Daoy (cell line): ENCODE measurements at regions not wholly inside any gene's neighbourhood (a gene's known extent, or its start where the extent isn't known, plus 50 kb on each side); places are given as distances from the start of the nearest gene placed in this dataset.
A peak's percentile ranks its signal among the peaks of the same experiment; 100 is the strongest.
"Not testable (repeated sequence)": the region's sequence is repeated elsewhere in the genome, so short reads cannot be mapped to it uniquely, and the experiment has no call there.

Experiments used
- DNase-seq: peaks from one replicate; pipeline ENCODE4 v3.0.0-alpha.2; 2015; ENCODE audit warnings: low read depth

DNA sequence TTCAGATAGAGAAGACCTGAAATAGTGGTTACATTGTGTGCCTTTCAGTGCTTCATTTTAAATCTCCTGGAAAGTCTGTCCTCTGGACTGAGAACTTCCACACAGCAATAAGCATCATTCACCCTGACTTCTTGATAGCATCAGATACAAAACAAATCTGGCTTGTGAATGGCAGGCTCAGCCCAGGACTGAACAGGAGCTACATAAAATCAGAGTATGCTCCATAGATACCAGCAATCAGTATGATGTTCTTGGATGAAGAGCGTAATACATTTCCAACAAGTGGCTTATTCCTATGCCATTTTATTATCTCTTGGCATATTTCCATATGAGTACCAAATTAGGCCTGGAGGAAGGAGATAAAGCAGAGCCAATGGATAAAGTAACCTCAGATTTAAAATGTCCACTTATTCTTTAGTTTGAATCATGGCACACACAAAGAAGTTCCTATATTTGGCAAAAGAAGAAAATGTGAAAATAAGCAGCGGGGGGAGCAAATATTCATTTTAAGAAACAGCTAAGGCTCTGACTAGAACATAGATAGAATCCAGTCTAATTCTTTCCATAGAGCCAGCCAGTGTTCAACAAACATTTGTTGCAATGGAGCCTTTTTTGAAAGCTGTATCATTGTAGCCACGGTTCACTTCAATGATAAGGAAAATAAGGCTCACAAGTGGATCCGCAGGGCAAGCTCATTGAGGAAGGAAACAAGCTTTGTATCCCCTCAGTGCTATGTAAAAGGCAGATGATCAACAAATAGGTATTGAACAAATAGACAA is 230.8 kb upstream of the CHAC2 start:
- DNase-seq = no peak

DNA sequence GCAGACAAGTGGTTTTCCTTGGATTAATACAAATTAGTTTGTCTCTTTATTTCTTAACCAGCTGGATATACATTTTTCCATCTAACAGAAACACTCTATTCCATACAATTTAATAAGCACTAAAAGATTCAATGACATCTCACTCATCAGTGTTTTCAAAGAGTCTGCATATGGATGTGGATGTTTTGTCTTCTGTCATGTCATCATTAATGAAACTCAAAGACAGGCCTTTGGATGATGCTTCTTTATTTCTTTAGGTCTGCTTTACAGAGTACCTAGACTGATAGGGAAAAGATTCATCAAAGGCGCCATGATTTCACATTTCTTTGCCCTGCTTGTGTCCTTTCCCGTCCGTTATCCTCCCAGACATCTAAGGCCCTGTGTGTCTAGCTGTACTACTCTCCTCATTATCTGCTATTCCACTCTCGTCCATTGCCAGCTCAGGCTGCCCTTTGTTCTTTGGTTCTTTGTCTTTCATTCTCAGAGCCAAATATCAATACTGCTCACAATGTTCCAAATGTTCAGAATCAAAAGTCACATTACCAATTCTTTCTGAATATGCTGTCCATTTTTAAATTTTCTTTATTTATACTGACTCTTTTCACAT is 232.3 kb upstream of the CHAC2 start:
- DNase-seq = no peak

DNA sequence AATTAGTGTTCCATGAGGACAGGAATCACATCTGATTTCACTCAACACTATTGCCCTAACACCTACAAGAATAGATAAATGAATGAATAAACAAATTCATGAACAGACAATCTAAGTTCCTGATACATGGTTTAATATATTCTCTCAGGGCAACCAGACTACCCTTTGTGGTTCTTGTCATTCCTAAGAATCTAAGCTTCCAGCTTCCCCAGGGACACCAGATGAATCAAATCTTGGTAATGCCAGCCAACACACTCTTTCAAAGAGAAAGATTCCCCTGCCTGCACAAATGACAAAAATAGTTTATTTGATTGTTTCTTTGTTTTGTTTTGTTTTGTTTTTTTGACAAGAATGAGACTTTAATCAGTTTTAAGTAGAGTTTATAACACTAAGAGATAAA is 237.5 kb upstream of the CHAC2 start:
- DNase-seq = no peak

DNA sequence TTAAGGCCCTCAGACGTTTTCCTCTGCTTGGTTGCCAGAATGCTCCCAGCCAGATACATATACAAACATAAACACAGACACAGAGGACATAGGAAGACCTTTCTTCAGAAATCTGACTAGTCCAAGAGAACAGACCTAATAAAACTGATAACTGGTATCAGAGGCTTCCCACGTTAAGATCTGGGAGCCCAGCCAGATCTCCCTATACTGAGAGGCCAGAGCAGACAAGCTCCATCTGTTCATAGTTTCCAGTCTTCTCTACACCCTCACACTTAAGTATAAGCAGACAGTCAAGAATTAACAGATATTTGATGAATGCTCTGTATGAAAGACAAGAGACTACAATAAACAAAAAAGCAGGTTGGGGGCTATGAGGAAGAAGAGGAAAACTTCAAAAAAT is 240.5 kb upstream of the CHAC2 start:
- no peak for DNase-seq

DNA sequence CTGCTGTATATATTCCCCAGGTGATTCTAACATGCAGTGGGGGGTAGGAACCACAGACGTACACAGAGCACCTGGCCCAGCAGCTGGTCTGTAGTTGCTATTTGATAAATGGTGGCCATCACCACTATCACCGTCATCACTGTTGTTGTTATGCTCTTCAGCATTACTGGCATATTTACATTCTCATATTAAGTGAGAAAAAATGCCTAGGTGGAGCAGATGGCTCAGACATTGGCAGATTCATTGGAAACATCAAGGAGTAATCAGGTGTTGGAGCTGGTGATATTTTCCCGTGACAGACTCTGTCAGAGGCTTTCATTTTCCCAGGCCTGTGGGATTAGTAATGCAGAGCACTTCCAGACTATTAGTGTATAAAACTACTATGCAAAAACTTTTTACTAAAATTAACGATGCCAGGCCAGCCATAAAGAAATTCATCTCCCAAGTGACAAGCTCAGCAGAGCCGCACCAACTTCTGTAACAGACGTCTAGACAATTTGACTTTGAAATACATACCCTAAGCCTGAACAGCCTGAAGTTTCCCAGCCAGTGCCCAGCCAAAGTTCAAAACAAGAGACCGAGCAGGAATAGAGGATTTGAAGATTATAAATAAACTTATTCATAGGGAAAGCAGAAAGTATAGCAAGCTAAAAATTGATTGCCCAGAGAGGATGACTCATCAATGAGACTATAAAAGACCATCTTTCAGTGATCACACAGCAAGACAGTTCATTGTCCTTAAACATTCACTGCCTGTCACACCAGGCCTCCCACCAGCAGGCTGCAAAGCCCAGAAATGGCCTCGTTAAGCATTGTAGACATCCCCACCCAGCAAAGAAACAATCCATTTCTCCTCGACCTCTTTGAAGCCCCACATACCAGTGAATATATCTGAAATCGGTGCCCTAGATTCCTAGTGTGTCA is 247.4 kb upstream of the CHAC2 start:
- DNase-seq = no peak

DNA sequence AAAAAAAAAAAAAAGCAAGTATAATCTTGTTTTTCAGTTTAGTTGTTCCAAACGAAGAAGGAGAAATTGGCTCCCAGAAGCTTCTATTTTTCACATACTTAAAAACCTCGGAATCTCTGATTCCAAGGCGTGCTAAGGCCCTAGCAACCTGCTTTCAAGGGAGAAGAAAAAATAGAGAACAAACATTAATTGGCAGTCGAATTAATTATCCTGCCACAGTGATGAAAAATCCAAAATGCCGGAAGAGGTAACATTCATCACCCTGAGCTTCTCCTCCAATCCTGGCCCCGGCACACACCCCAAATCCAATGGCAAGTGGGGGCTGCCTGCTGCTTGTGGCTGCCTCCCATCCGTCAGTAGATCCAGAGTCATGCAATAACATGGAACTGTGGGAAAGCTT is 250.2 kb upstream of the CHAC2 start:
- DNase-seq = no peak

DNA sequence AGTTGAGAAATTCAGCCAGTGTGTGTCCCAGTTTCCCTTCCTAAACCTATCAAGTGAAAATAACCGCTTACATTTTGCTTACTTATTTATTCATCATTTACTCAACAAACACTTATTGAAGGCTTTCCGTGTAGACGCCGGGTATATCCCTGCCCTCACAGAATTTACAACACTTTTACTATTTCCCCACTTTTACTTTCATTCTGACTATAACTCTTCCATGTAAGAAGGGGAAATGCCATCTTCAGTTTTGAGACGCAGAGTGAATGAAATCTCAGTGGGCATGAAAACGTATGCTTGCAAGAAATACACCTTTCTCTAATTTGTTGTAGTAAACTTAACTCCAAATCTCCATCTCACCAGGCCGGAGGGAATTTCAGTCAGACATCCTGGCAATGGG is 251.0 kb upstream of the CHAC2 start:
- DNase-seq = no peak

DNA sequence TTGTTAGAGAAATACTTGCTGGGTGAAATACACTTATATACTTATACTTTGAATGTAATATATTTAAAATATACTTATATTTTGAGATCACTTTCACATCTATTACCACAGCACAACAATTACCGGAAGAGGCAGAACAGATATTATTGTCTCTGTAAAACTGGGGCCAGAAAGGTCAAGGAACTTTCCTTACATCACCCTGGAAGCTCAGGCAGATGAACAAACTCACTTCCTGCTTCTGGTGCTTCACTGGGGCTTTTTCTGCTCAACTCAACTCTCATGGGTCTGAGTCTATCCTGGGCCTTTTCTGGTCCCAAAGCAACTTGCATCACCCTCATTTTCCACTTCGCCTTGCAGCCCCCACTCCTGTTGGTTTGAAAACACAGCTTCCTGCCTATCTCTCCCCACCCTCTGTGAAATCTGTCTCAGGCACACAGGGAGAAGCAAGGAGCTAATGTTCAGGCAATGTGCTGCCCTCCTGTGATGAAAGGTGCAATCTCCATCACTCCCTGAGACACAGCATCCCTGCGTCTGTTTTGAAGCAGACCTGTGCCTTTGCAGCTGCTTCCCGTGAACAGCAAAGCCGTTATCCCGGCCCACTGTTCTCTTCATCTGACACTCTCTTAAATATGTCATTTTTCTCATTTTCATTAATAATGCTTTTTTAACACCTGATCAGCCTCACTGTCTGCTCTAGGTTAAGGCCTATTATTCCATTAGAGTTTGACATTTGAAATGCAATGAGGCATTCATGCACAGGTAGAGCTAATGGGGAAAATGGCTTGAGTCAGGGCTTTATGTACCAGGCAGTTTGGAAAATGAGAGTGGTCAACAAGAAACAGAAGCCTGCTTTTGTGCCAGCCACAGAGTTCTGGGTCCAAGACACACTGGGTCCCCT is 251.9 kb upstream of the CHAC2 start:
- no peak for DNase-seq

DNA sequence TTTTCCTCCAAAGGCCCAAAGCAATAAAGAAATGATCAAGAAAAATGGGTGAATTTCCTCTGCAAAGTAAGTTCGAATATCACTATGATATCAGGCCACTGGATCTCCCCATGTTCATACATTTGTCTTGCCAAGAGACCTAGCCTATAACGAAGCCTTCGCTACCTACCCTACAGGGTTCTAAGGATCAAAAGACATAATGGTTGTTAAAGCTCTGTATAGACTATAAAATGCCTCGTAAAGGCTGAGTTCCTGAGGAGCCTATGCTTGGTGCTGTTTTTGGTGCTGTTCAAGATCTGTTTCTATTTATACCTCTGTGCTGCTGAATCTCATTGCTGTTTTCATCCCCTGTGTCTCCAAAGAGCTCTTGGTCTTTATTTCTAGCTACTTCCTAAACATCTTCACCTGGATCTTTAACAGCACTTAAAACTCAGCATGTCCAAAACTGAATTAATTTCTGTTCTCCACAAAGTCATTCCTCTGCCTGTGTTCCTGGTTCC is 254.4 kb upstream of the CHAC2 start:
- DNase-seq = no peak

DNA sequence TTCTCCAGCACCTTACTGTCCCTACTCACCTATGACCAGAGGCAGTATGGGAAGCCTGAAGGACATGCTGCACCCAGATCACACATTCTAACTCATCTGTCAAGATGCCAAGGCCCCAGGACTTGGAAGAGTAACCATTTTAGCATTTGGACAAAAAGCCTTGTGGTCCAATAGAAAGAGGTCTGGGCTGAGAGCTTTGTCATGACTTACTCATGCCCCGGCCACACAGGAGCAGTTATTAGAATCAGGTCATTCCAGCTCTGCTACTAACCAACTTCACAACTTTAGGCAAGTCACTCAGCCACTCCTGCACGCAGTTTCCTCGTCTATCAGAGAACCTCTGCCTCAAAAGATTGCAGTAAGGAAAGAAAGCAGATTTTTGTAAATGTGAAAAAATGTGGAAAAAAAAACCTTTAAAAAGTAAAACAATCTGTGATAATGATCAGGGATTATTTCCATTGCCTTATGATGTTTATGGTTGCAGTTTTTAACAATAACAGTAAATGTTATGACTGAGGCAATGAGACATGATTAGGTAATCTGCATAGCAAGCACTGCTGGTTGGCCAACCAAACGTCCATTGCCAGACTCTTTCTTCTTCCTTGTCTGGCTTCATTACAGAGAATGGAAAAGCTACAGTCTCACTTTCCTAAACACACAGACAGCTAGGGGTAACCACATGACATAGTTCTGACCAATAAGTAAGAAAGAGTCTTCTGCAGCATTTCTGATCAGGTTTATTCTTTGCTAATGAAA is 255.4 kb upstream of the CHAC2 start:
- peak; percentile 2 for DNase-seq

DNA sequence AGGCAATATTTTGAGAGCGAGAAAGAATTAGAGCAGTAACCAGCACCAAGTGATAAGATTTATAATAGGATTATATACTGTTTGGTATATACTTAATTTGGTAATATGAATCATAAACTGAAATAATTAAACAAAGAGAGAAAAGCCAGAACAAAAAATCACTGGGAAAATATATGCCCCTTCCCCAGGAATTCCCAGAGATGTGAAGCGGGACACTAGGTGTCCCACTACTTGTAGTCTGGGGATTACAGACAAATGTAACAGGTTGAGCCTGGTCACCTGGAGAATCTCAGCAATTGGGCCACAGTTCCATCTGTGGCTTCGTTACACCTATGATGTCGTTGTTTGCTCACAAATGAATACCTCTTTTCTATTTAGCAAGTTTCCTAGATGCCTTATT is 256.1 kb upstream of the CHAC2 start:
- DNase-seq = no peak

DNA sequence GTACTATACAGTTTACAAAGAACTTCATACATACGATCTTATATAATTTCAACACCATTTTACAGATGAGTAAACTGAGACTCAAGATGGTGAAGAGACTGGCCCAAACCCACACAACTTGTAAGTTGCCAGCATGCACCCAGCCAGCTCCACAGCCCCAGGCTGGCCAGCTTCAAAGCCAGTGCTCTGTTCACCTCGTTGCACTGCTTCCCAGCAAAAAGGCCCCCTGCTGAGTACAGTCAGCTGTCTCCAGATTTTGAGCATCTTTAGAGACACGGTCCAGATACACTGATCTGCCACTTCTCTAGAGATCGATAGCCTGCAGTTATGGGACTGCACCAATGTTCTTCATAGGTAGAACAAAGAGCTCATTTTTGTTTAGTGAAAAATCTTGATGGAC is 257.2 kb upstream of the CHAC2 start:
- DNase-seq = no peak

DNA sequence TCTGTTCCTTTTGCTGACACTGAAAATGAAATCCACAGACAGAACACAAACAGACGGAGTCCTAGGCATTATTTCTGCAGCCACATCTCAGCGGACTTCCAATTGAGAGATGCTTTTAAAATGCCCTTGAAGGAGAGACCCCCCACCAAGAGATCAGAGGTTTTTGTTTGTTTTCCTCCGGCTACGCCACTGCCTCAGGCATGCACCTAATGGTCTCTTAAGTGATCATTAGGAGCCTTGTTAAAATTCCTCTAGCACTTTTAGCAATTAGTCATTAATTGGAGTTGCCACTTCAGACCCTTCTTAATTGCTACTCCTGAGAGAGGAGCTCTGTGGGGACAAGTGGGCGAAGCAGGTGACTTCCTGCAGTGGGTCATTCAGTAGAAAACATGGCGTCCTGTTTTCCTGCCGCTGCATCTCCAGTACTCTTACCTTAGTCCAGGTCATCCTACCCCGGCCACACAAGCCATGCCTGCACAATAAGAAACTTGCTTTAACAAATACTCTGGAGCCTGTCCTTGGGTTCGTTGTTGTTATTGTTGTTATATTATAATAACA is 257.7 kb upstream of the CHAC2 start:
- DNase-seq = no peak

DNA sequence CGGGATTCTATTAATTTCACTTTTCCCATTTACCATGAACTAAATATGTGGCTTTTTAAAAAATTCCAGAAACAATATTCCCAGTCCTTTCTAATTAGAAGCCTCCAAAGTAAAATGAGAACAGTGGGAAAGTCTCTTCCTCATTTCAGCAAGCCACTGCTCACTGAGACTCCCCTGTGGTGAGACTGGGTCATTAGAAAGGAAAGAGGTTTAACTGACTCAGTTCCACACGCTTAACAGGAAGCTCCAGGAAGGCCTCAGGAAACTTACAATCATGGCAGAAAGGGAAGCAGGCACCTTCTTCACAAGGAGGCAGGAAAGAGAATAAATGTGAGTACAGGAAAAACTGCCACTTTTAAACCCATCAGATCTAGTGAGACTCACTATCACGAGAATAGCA is 258.9 kb upstream of the CHAC2 start:
- DNase-seq = no peak

DNA sequence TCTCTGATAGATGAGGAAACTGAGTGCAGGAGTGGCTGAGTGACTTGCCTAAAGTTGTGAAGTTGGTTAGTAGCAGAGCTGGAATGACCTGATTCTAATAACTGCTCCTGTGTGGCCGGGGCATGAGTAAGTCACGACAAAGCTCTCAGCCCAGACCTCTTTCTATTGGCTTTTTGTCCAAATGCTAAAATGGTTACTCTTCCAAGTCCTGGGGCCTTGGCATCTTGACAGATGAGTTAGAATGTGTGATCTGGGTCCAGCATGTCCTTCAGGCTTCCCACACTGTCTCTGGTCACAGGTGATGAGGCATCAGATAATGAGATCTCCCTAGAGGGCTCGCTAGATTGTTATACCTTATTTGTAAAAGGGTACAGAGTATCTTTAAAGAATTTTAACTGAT is 260.5 kb upstream of the CHAC2 start:
- not testable (repeated sequence) for DNase-seq

DNA sequence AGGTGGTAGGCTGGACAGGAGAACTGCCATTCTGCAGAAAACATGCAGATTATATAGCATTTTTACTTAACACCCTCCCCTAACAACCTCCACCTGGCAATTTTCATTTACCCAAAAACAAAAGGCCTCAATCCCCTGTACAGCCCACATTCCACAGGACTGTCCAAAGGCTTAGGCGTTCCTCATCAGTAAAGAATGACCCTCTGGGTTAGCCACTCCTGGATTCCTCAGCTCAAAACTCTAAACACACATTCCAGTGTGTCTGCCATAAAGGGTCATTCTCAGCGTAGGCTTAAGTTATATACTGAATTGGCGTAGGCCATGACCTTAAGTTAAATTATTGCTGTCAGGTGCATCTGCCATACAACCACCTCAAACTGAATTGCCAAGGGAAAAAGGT is 261.8 kb upstream of the CHAC2 start:
- no peak for DNase-seq

DNA sequence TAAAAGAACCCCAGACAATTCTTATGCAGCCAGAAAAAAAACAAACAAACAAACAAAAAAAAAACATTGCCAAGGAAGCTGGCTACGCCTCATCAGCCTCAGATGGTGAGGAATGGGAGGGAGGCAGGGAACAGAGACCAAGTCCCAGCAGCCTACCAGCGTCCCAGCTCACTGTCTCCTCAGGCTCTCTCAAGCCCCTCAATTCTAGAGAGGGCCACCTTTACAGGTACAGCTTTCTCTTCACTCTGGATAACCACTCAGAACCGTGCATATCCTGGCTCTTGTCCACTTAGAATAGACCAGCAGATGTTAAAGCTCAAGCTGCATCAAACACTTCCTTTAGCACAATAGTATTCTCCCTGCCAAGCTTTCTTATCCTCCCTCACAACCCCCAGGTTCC is 263.1 kb upstream of the CHAC2 start:
- no peak for DNase-seq

DNA sequence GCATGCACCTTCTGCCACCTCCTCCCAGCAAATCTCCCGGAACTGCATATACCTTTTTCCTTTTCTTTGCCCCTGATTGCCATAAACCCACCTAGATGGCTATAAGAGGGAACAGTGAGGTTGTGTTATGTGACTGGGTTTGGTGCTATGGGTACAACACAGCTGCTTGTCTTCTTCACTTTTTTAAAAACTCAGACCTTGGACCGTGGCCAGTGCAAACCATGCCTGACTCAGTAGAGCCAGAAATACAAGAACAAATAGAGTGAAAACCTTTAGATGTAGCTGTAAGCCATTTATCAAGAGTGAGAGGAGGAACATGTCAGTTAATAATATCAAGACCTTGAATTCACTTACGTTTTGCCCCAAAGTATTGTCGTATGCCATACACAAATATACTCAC is 267.4 kb upstream of the CHAC2 start:
- DNase-seq = no peak

DNA sequence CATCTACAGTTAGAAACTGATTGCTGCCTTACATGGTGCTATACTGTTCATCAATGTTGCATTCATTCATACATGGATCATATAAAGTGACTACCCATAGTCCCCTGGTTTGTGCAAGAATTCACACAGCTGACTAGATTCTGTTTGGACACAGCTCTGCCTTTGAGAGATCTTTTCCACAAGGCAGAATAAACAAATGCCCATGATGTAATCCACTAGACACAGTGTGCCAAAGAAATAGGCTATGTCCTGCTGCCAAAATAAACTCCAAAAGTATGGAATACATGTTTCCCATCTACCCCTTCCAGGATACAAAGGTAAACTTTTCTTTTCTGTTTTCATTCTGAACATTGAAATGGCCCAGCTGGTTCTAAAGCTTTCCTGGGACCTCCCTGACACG is 269.4 kb upstream of the CHAC2 start:
- no peak for DNase-seq

DNA sequence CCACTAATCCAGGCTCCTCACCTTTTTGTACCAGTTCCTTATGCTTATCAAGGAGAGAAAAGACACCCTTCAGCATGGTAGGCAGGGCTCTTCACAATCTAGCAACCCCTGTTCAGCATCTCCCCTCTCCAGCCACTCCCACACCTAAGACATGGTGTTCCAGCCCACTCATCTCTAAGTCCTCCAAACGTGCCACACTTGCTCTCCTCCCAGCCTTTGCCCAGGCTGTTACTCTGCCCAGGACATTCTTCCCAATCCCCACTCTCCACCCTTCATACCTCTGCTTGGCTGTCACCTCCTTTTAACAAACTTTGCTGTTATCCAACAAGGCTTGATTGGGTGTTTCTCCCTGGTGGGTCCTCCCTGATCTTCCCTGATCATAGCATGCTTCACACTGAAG is 270.6 kb upstream of the CHAC2 start:
- no peak for DNase-seq

DNA sequence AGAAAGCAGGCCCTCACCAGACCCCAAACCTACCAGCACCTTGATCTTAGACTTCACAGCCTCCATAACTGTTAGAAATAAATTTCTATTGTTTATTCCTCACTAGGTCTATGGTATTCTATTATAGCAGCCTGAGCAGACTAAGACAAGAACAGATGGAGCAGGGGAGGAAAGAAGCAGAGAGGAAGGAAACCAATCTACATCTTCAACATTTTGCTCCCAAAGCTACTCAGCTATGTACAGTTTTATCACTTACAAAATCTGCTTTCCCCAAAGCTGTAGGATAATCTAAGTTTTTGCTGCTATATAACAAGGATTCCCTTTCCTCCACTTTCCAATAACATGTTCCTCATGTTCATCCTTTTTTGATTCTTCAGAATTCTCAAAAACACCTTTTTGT is 274.4 kb upstream of the CHAC2 start:
- no peak for DNase-seq
